DMS153 treated with DMSO at 0.1 percent for 48 hours (cell line): ENCODE measurements at regions not wholly inside any gene's neighbourhood (a gene's known extent, or its start where the extent isn't known, plus 50 kb on each side); places are given as distances from the start of the nearest gene placed in this dataset.

Source experiments
- DNase-seq: peaks from one replicate; lab custom pipeline; 2025; ENCODE audit not compliant: unreplicated experiment; lab: John Stamatoyannopoulos, UW

GRCh38 chr6:28585335-28585734 lies 59.7 kb downstream of the GPX5 start:
- DNase-seq, result peak; percentile 3

- DNase-seq, result no peak
Observed at GRCh38 chr6:28586324-28586723, 60.6 kb downstream of the GPX5 start.

- DNase-seq, result peak; percentile 85
Observed at GRCh38 chr6:28586962-28587745, 61.5 kb downstream of the GPX5 start.

- no peak for DNase-seq
Observed at GRCh38 chr6:28587746-28588075, 62.0 kb downstream of the GPX5 start.

- no peak for DNase-seq
Observed at GRCh38 chr6:28588666-28589065, 63.0 kb downstream of the GPX5 start.

- peak; percentile 28 for DNase-seq
Observed at GRCh38 chr6:28589234-28589956, 63.7 kb downstream of the GPX5 start.

- no peak for DNase-seq
Observed at GRCh38 chr6:28589957-28590349, 64.3 kb downstream of the GPX5 start.

GRCh38 chr6:28597217-28597835 lies 71.6 kb downstream of the GPX5 start:
- peak; percentile 58 for DNase-seq

- no peak for DNase-seq
Observed at GRCh38 chr6:28597924-28598722, 72.4 kb downstream of the GPX5 start.

- DNase-seq, result no peak
Observed at GRCh38 chr6:28598757-28599686, 73.3 kb downstream of the GPX5 start.

- DNase-seq, result no peak
Observed at GRCh38 chr6:28600245-28600644, 74.6 kb downstream of the GPX5 start.

GRCh38 chr6:28603891-28604290 lies 78.2 kb downstream of the GPX5 start:
- DNase-seq, result no peak

- peak; percentile 76 for DNase-seq
Observed at GRCh38 chr6:28606424-28607391, 81.0 kb downstream of the GPX5 start.

- no peak for DNase-seq
Observed at GRCh38 chr6:28607990-28608389, 82.3 kb downstream of the GPX5 start.

GRCh38 chr6:28609672-28610071 lies 84.0 kb downstream of the GPX5 start:
- no peak for DNase-seq

GRCh38 chr6:28615616-28615954 lies 89.9 kb downstream of the GPX5 start:
- no peak for DNase-seq

- no peak for DNase-seq
Observed at GRCh38 chr6:28615955-28616747, 90.5 kb downstream of the GPX5 start.

GRCh38 chr6:28618898-28619555 lies 93.3 kb downstream of the GPX5 start:
- DNase-seq, result no peak
